Activated B cell treated with CpG ODN at 0.5 μM for 24 hours (primary cell): ENCODE measurements at regions not wholly inside any gene's neighbourhood (a gene's known extent, or its start where the extent isn't known, plus 50 kb on each side); places are given as distances from the start of the nearest gene placed in this dataset.

ENCODE experiments used
- ATAC-seq: fragments of 200-7000 bp; cut with Tn5 transposase; one replicate; pipeline ENCODE4 v1.10.0; 2021; ENCODE audit warnings: low read depth, mild to moderate bottlenecking, moderate library complexity
- CTCF ChIA-PET: fragments of 350-600 bp; sonication (Branson Sonifier 250); formaldehyde crosslinking; loops from one replicate; lab custom pipeline; 2021; ENCODE audit warnings: antibody characterized with exemption; lab: Charles Lee
- POLR2A ChIA-PET: fragments of 350-600 bp; sonication (Branson Sonifier 250); formaldehyde crosslinking; loops from one replicate; lab custom pipeline; 2021; ENCODE audit warnings: antibody characterized with exemption; lab: Charles Lee
- DNase-seq: peaks from one replicate; pipeline ENCODE4 v3.0.0; 2022
- H3K27ac Mint-ChIP-seq: one replicate; pipeline ENCODE4 v1.8.0; 2020; ENCODE audit warnings: mixed read lengths
- H3K27me3 Mint-ChIP-seq: one replicate; pipeline ENCODE4 v1.8.0; 2021; ENCODE audit warnings: mixed read lengths
- H3K36me3 Mint-ChIP-seq: one replicate; pipeline ENCODE4 v1.8.0; 2021; ENCODE audit warnings: low read depth, mixed read lengths
- H3K4me1 Mint-ChIP-seq: one replicate; pipeline ENCODE4 v1.8.0; 2021; ENCODE audit warnings: mixed read lengths
- H3K4me3 Mint-ChIP-seq: one replicate; pipeline ENCODE4 v1.8.0; 2020; ENCODE audit warnings: mild to moderate bottlenecking, mixed read lengths
- H3K9me3 Mint-ChIP-seq: one replicate; pipeline ENCODE4 v1.8.0; 2020; ENCODE audit warnings: mixed read lengths
- CTCF ChIP-seq: fragments of 200-600 bp; IDR thresholded peaks from one replicate; pipeline ENCODE4 v1.8.0; 2022; ENCODE audit warnings: antibody characterized with exemption, mild to moderate bottlenecking
- intact Hi-C: fragments of 100-400 bp; cut with micrococcal nuclease; formaldehyde crosslinking; loops from one replicate; pipeline ENCODE4 v1.15.1; 2024

- CTCF ChIA-PET: interaction anchor here (0.7 to 8.8 kb wide), 19 partner anchors 12 to 286 kb away, joined by 3 to 265 read pairs (median 23); no protein-coding TSS in a partner anchor
- Mint-ChIP-seq H3K4me1 (peaks cover 60% of the 10 kb centered on the region), H3K36me3 (no peaks in the 10 kb centered on the region), H3K4me3 (no peak overlapping the region), H3K27ac (peak overlapping the region; percentile 42), H3K9me3 (no peaks in the 10 kb centered on the region), H3K27me3 (no peaks in the 10 kb centered on the region)
- intact Hi-C loops: loop anchor here (5.0 to 10.0 kb wide), 2 partner anchors 840 to 978 kb away; no protein-coding TSS in a partner anchor
- POLR2A ChIA-PET: interaction anchor here (0.6 to 3.2 kb wide), 10 partner anchors 10 to 1158 kb away, joined by 3 to 38 read pairs (median 8); no protein-coding TSS in a partner anchor
- no peak for TF ChIP-seq CTCF
- ATAC-seq (no peak), DNase-seq (no peak)
These were observed 65.1 kb downstream of the IGLL5 start for GRCh38 chr22:22952531-22953280.

DNA sequence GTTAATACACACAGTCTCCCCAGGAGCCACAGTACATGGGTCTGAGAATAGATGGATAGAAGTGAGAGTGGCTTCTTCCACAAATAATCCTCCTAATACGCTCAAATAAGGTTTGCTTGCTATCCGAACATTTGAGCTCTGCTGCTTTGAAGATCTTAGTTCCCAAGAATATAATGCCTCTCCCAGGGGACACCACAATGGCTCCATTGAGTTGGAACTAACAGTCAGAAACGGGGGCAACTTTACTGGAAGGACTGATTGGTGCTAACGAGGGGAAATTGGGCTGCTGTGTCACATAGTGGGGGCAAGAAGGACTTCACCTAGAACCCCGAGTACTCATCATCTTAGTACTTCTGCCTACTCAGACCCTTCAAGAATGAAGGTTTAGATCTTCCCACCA lies 66.2 kb downstream of the IGLL5 start:
- H3K27ac Mint-ChIP-seq: peak overlapping the region; percentile 42
- H3K9me3 Mint-ChIP-seq: no peaks in the 10 kb centered on the region
- ATAC-seq (no peak), DNase-seq (no peak)
- H3K27me3 Mint-ChIP-seq: no peaks in the 10 kb centered on the region
- H3K4me3 Mint-ChIP-seq: peak overlapping the region; percentile 59
- peaks cover 57% of the 10 kb centered on the region for H3K4me1 Mint-ChIP-seq
- H3K36me3 Mint-ChIP-seq: no peaks in the 10 kb centered on the region
- TF ChIP-seq CTCF: no peak
- POLR2A ChIA-PET: interaction anchor here (0.6 to 3.2 kb wide), 24 partner anchors 9 to 923 kb away, joined by 3 to 38 read pairs (median 5); partner anchors contain the start of gene IGLL5
- CTCF ChIA-PET: interaction anchor here (0.7 to 8.8 kb wide), 36 partner anchors 13 to 923 kb away, joined by 3 to 265 read pairs (median 10); no protein-coding TSS in a partner anchor
- intact Hi-C loops: loop anchor here (1.0 to 10.0 kb wide), 9 partner anchors 11 to 979 kb away; no protein-coding TSS in a partner anchor

DNA sequence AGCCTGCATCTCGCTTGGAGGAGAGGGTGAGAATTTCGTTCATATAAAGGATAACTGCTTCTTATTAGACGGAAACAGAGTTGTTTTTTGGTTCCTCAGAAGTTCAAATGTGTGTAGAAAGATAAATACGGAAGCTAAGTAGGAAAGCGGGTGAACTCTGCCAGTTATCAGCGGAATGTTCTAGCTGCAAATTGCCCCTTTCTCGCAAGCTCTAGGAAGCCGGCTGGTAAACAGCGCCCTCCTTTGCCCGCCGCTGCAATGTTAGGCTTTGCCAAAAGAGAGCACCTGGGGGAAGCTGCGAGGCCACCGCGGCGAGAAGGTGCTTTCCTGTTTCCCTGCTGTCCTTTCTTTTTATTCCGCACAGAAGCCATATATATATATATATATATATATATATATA lies 67.0 kb downstream of the IGLL5 start:
- no peak overlapping the region for H3K4me3 Mint-ChIP-seq
- peak; percentile 68 for DNase-seq
- peaks cover 55% of the 10 kb centered on the region for H3K4me1 Mint-ChIP-seq
- peak overlapping the region; percentile 69 for H3K27ac Mint-ChIP-seq
- no peaks in the 10 kb centered on the region for H3K9me3 Mint-ChIP-seq
- CTCF ChIA-PET: interaction anchor here (0.7 to 8.8 kb wide), 57 partner anchors 12 to 982 kb away, joined by 3 to 265 read pairs (median 6); partner anchors contain the start of gene RAB36
- intact Hi-C loops: loop anchor here (1.0 to 10.0 kb wide), 10 partner anchors 12 to 980 kb away; no protein-coding TSS in a partner anchor
- TF ChIP-seq CTCF: no peak
- POLR2A ChIA-PET: interaction anchor here (0.6 to 3.2 kb wide), 31 partner anchors 10 to 843 kb away, joined by 3 to 38 read pairs (median 4); no protein-coding TSS in a partner anchor
- peak; percentile 61 for ATAC-seq
- no peaks in the 10 kb centered on the region for H3K36me3 Mint-ChIP-seq
- no peaks in the 10 kb centered on the region for H3K27me3 Mint-ChIP-seq

DNA sequence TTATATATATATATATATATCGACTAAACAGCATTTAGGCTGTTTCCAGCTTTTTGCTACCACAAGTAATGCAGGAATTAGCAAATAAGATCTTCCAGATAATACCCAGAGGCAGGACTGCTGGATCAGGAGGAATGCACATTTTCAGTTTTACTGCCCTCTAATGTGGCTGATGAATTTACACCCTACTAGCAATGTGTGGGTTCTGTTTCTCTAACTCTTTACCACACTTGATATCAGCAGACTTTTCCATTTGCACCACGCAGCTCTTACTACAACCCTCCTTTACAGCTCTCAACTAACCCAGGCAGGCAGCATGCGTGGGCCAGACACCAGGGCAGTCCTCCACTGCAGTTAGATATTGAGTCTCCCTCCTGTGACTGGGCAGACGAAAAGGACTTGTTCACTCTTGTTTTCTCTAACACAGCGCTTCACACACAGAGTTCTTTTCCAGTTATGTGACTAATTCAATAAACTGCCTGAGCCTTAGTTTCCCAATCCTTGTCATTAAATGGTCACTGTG lies 67.7 kb downstream of the IGLL5 start:
- peaks cover 51% of the 10 kb centered on the region for H3K4me1 Mint-ChIP-seq
- ATAC-seq: no peak
- no peaks in the 10 kb centered on the region for H3K36me3 Mint-ChIP-seq
- TF ChIP-seq CTCF: no peak
- intact Hi-C loops: loop anchor here (2.0 to 10.0 kb wide), 5 partner anchors 21 to 981 kb away; no protein-coding TSS in a partner anchor
- DNase-seq: no peak
- H3K4me3 Mint-ChIP-seq: no peak overlapping the region
- peak overlapping the region; percentile 41 for H3K27ac Mint-ChIP-seq
- no peaks in the 10 kb centered on the region for H3K27me3 Mint-ChIP-seq
- CTCF ChIA-PET: interaction anchor here (0.7 to 8.8 kb wide), 53 partner anchors 11 to 983 kb away, joined by 3 to 265 read pairs (median 7); partner anchors contain the start of gene RAB36
- H3K9me3 Mint-ChIP-seq: no peaks in the 10 kb centered on the region
- POLR2A ChIA-PET: interaction anchor here (0.6 to 3.2 kb wide), 31 partner anchors 10 to 844 kb away, joined by 3 to 38 read pairs (median 4); no protein-coding TSS in a partner anchor
